ENCODE measurements at regions not wholly inside any gene's neighbourhood (a gene's known extent, or its start where the extent isn't known, plus 50 kb on each side); places are given as distances from the start of the nearest gene placed in this dataset.

GRCh38 chr11:70604221-70604620 lies 205.9 kb downstream of the CTTN start:
- H4K20me1 ChIP-seq = peaks cover 8% of the 10 kb centered on the region
- peak overlapping the region; percentile 86 for H3K4me2 ChIP-seq
- no peak overlapping the region for H3K9ac ChIP-seq
- peaks cover 63% of the 10 kb centered on the region for H3K4me1 ChIP-seq
- no peaks in the 10 kb centered on the region for H3K36me3 ChIP-seq
- no peaks in the 10 kb centered on the region for H3K9me3 ChIP-seq
- no peak overlapping the region for H3K4me3 ChIP-seq
- 0 out of 2 replicates have a peak overlapping the region, but pooled peaks have one; percentile 35 for H3K27ac ChIP-seq
- no peaks in the 10 kb centered on the region; the same call in 1 of the 2 replicates for H3K27me3 ChIP-seq
- no peak for TF ChIP-seq Cebpa-rat (IDR thresholded peaks at IDR 0.05)

DNA sequence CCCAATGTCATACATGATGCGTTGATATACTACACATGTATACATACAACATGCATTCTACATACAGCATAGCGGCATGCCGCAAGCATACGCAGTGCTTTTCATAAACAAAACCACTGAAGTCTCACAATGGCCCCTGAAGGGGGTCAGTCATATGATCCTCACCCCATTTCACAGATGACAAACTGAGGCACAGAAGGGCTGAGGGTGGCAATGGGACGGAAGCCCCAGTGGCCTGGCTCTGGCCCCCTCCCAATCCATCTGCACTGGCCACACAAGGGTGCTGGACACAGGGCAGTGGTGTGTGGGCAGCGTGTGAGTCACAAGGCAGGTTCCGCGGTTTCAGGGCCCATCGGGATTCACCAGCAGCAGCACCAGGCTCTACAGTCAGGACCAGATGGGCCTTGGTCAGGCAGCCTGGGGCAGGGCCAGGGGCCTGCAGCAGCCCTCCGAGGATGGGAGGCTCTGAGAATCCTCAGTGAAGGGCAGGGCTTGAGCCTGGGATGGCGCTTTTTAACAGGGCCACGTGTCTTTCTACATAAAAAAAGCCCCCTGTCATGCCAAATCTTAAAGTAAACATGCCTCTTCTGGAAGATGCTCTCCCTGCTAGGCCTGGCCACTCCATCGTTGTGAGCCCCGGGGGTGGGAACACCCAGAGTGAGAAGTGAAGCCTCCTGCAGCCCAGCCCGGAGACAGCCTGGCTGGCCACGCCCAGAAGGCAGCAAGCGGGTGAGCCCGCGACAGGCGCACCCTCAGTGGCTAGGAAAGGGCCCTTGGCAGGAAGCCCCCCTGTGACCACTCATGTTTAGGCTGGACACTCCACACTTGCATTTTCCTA lies 206.5 kb downstream of the CTTN start:
- no peak for TF ChIP-seq Cebpa-rat (IDR thresholded peaks at IDR 0.05)
- no peaks in the 10 kb centered on the region; the same call in 1 of the 2 replicates for H3K27me3 ChIP-seq
- H3K4me1 ChIP-seq = peaks cover 63% of the 10 kb centered on the region
- no peak overlapping the region for H3K4me3 ChIP-seq
- no peak overlapping the region for H3K27ac ChIP-seq
- H3K36me3 ChIP-seq = no peaks in the 10 kb centered on the region
- no peaks in the 10 kb centered on the region for H3K9me3 ChIP-seq
- no peak overlapping the region for H3K9ac ChIP-seq
- peak overlapping the region; percentile 86 for H3K4me2 ChIP-seq
- peaks cover 8% of the 10 kb centered on the region for H4K20me1 ChIP-seq

- peaks cover 8% of the 10 kb centered on the region for H4K20me1 ChIP-seq
- H3K4me2 ChIP-seq = peak overlapping the region; percentile 86
- TF ChIP-seq Cebpa-rat (IDR thresholded peaks at IDR 0.05) = no peak
- H3K4me1 ChIP-seq = peaks cover 64% of the 10 kb centered on the region
- H3K27me3 ChIP-seq = peaks cover 2% of the 10 kb centered on the region; the same call in 1 of the 2 replicates
- H3K36me3 ChIP-seq = no peaks in the 10 kb centered on the region
- no peak overlapping the region for H3K27ac ChIP-seq
- no peak overlapping the region for H3K9ac ChIP-seq
- H3K4me3 ChIP-seq = no peak overlapping the region
- H3K9me3 ChIP-seq = no peaks in the 10 kb centered on the region
Observed at GRCh38 chr11:70605468-70605815, 207.1 kb downstream of the CTTN start.

- TF ChIP-seq Cebpa-rat (IDR thresholded peaks at IDR 0.05) = no peak
- Histone ChIP-seq H3K27ac (no peak overlapping the region), H3K4me2 (peak overlapping the region; percentile 86), H3K9me3 (no peaks in the 10 kb centered on the region), H3K27me3 (peaks cover 6% of the 10 kb centered on the region; the same call in 1 of the 2 replicates), H3K9ac (no peak overlapping the region), H3K4me1 (peaks cover 68% of the 10 kb centered on the region), H4K20me1 (peaks cover 8% of the 10 kb centered on the region), H3K4me3 (no peak overlapping the region), H3K36me3 (no peaks in the 10 kb centered on the region)
Observed at GRCh38 chr11:70605846-70606245, 207.5 kb downstream of the CTTN start.

DNA sequence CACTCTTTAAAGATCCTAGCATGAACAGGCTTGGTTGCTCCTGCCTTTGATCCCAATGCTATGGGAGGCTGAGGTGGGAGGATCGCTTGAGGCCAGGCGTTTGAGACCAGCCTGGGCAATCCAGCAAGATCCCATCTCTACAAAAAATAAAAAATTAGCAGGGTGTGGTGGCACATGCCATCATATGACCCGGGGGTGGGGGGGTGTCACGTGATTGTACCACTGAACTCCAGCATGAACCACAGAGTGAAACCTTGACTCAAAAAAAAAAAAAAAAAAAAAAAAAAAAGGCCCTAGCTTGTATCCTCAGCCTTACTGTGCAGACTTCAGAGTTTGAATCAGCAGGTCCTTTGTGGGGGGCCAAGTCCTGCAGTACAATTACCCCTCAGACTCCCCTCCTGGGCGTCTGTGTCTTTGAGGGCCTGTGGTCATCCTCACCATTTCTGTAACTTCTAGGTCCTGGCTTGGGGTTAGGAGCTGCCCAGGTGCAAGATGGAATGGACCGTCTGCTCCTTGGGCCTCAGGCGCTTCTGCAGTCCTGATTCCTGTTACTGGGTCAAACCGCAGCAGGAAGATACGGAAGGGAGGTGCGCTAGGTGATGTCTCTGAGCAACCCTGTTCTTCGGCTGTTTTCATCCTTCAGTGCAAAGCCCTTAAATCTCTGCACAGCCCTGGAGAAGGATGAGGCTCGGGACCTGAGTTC lies 208.1 kb downstream of the CTTN start:
- Histone ChIP-seq H4K20me1 (peaks cover 8% of the 10 kb centered on the region), H3K9ac (no peak overlapping the region), H3K4me3 (no peak overlapping the region), H3K36me3 (no peaks in the 10 kb centered on the region), H3K4me2 (peak overlapping the region; percentile 86; the same call in 1 of the 2 replicates), H3K4me1 (peaks cover 68% of the 10 kb centered on the region), H3K27me3 (peaks cover 11% of the 10 kb centered on the region; the same call in 1 of the 2 replicates), H3K27ac (no peak overlapping the region), H3K9me3 (no peaks in the 10 kb centered on the region)
- TF ChIP-seq Cebpa-rat (IDR thresholded peaks at IDR 0.05) = no peak

GRCh38 chr11:70606951-70607330 lies 208.6 kb downstream of the CTTN start:
- H3K27me3 ChIP-seq = peaks cover 13% of the 10 kb centered on the region; the same call in 1 of the 2 replicates
- no peak for TF ChIP-seq Cebpa-rat (IDR thresholded peaks at IDR 0.05)

DNA sequence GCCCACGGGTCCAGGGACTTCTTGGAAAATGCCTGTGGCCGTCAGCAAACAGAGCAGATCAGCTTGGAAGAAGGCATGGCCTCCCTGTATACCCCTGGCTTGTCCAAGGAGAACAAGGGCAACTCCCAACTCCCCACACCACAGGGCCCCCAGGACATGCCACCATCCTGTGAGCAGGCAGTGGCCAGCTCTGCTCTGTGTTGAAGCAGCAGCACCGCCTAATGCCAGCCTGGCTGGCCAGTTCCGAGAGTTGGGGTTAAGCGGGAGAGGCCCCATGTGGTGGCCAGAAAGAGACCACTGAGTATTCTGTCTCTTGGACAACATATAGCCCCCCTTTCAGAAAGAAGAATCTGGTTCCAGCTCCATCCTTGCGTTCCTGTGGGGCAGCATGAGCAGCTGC lies 209.2 kb downstream of the CTTN start:
- H3K4me1 ChIP-seq = peaks cover 58% of the 10 kb centered on the region
- no peaks in the 10 kb centered on the region for H3K36me3 ChIP-seq
- H4K20me1 ChIP-seq = peaks cover 8% of the 10 kb centered on the region
- no peak overlapping the region for H3K27ac ChIP-seq
- no peak overlapping the region for H3K4me2 ChIP-seq
- H3K27me3 ChIP-seq = peaks cover 13% of the 10 kb centered on the region; the same call in 1 of the 2 replicates
- TF ChIP-seq Cebpa-rat (IDR thresholded peaks at IDR 0.05) = no peak
- no peak overlapping the region for H3K4me3 ChIP-seq
- no peaks in the 10 kb centered on the region for H3K9me3 ChIP-seq
- no peak overlapping the region for H3K9ac ChIP-seq

More at GRCh38 chr11:70606951-70607330, 208.6 kb downstream of the CTTN start:
- Histone ChIP-seq H3K4me1 (peaks cover 64% of the 10 kb centered on the region), H3K9me3 (no peaks in the 10 kb centered on the region), H3K27ac (no peak overlapping the region), H3K36me3 (no peaks in the 10 kb centered on the region), H4K20me1 (peaks cover 8% of the 10 kb centered on the region), H3K4me3 (no peak overlapping the region), H3K9ac (no peak overlapping the region), H3K4me2 (no peak overlapping the region)

GRCh38 chr11:70608568-70609470 lies 210.5 kb downstream of the CTTN start:
- Histone ChIP-seq H3K36me3 (no peaks in the 10 kb centered on the region), H3K4me2 (no peak overlapping the region), H3K4me3 (no peak overlapping the region), H3K27me3 (peaks cover 13% of the 10 kb centered on the region; the same call in 1 of the 2 replicates), H4K20me1 (no peaks in the 10 kb centered on the region), H3K4me1 (peaks cover 45% of the 10 kb centered on the region), H3K9me3 (no peaks in the 10 kb centered on the region), H3K27ac (no peak overlapping the region), H3K9ac (no peak overlapping the region)
- no peak for TF ChIP-seq Cebpa-rat (IDR thresholded peaks at IDR 0.05)

Measured in BLaER1 (cell line).